ENCODE measurements at regions not wholly inside any gene's neighbourhood (a gene's known extent, or its start where the extent isn't known, plus 50 kb on each side); places are given as distances from the start of the nearest gene placed in this dataset.

DNA sequence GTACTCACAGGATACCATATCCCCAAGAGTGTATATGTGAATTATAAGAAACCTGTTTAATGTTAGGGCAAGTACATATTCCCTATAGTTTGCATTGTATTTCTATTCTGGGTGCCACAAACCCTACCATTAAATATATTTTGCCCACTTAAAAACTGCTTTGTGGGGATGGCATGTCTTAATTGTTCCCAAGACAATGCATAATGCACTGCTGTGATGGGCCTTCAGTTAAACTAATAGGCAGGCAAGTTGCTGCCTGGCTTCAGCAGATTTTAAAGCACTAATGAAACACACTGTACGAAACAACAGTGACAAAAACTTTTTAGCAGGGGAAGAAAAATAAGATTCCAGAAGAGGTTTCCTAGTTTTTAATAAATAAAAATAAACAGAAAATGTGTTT is 104.8 kb upstream of the VRK2 start:
- TF ChIP-seq EP300 (IDR thresholded peaks at IDR 0.05; ENCODE audit: borderline replicate concordance in 1 of 2, low read depth in 2 of 2, low read length in 2 of 2) = no peak
- TF ChIP-seq CHD1 (IDR thresholded peaks at IDR 0.05; ENCODE audit: low read depth, low read length) = no peak
- TF ChIP-seq TBP (IDR thresholded peaks at IDR 0.05; ENCODE audit: low read depth, low read length) = no peak
- TF ChIP-seq, protein P1, sequence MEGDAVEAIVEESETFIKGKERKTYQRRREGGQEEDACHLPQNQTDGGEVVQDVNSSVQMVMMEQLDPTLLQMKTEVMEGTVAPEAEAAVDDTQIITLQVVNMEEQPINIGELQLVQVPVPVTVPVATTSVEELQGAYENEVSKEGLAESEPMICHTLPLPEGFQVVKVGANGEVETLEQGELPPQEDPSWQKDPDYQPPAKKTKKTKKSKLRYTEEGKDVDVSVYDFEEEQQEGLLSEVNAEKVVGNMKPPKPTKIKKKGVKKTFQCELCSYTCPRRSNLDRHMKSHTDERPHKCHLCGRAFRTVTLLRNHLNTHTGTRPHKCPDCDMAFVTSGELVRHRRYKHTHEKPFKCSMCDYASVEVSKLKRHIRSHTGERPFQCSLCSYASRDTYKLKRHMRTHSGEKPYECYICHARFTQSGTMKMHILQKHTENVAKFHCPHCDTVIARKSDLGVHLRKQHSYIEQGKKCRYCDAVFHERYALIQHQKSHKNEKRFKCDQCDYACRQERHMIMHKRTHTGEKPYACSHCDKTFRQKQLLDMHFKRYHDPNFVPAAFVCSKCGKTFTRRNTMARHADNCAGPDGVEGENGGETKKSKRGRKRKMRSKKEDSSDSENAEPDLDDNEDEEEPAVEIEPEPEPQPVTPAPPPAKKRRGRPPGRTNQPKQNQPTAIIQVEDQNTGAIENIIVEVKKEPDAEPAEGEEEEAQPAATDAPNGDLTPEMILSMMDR (IDR thresholded peaks at IDR 0.05; ENCODE audit: control extremely low read depth in 1 of 3, insufficient read depth in 1 of 3, low read depth in 1 of 3, low read length in 3 of 3) = no peak
- TF ChIP-seq SIN3A (conservative IDR thresholded peaks at IDR 0.05 in 1 of 2, IDR thresholded peaks at IDR 0.05 in 1 of 2; ENCODE audit: low read depth in 1 of 2, low read length in 2 of 2) = no peak
- no peak for TF ChIP-seq SP1 (IDR thresholded peaks at IDR 0.05; ENCODE audit: low read depth, low read length)

Data from H1 (cell line).